Type B pancreatic cell (in vitro differentiated cells): ENCODE measurements at regions not wholly inside any gene's neighbourhood (a gene's known extent, or its start where the extent isn't known, plus 50 kb on each side); places are given as distances from the start of the nearest gene placed in this dataset.

Source experiments
- DNase-seq: peaks from one replicate; pipeline ENCODE4 v3.0.0; 2021; ENCODE audit warnings: mixed read lengths; ENCODE audit not compliant: unreplicated experiment; ENCODE audit errors: extremely low spot score
- H3K27ac Mint-ChIP-seq: 2 replicates; pipeline ENCODE4 v1.8.0; 2021; ENCODE audit warnings: mild to moderate bottlenecking, mixed read lengths
- H3K27me3 Mint-ChIP-seq: 2 replicates; pipeline ENCODE4 v1.8.0; 2021; ENCODE audit warnings: mixed read lengths
- H3K36me3 Mint-ChIP-seq: 2 replicates; pipeline ENCODE4 v1.8.0; 2021; ENCODE audit warnings: mixed read lengths
- H3K4me1 Mint-ChIP-seq: one replicate; pipeline ENCODE4 v1.8.0; 2021; ENCODE audit warnings: mixed read lengths; ENCODE audit not compliant: unreplicated experiment
- H3K4me3 Mint-ChIP-seq: 2 replicates; pipeline ENCODE4 v1.8.0; 2021; ENCODE audit warnings: mild to moderate bottlenecking, mixed read lengths
- H3K9me3 Mint-ChIP-seq: 2 replicates; pipeline ENCODE4 v1.8.0; 2021; ENCODE audit warnings: mixed read lengths
- CTCF ChIP-seq: fragments of 200-600 bp; sonication (generic); conservative IDR thresholded peaks from 2 replicates; pipeline ENCODE4 v1.5.0; 2021; ENCODE audit warnings: antibody characterized with exemption, mild to moderate bottlenecking

GRCh38 chr2:186060744-186061440 is 322.3 kb downstream of the FSIP2 start:
- H3K36me3 Mint-ChIP-seq, result no peaks in the 10 kb centered on the region
- no peak overlapping the region for H3K4me3 Mint-ChIP-seq
- H3K27ac Mint-ChIP-seq, result no peak overlapping the region
- H3K9me3 Mint-ChIP-seq, result no peaks in the 10 kb centered on the region
- no peak for DNase-seq
- no peak for TF ChIP-seq CTCF
- peaks cover 5% of the 10 kb centered on the region for H3K4me1 Mint-ChIP-seq
- H3K27me3 Mint-ChIP-seq, result no peaks in the 10 kb centered on the region

- no peaks in the 10 kb centered on the region for H3K9me3 Mint-ChIP-seq
- no peaks in the 10 kb centered on the region for H3K27me3 Mint-ChIP-seq
- H3K4me3 Mint-ChIP-seq, result no peak overlapping the region
- H3K36me3 Mint-ChIP-seq, result no peaks in the 10 kb centered on the region
- no peak for DNase-seq
- H3K27ac Mint-ChIP-seq, result no peak overlapping the region
- peaks cover 14% of the 10 kb centered on the region for H3K4me1 Mint-ChIP-seq
- TF ChIP-seq CTCF, result no peak
Observed at GRCh38 chr2:186064507-186064906, 325.9 kb downstream of the FSIP2 start.

GRCh38 chr2:186065491-186065890 is 326.9 kb downstream of the FSIP2 start:
- Mint-ChIP-seq H3K27ac (no peak overlapping the region), H3K9me3 (no peaks in the 10 kb centered on the region), H3K4me1 (peaks cover 14% of the 10 kb centered on the region), H3K27me3 (no peaks in the 10 kb centered on the region), H3K36me3 (no peaks in the 10 kb centered on the region), H3K4me3 (no peak overlapping the region)
- no peak for DNase-seq
- TF ChIP-seq CTCF, result no peak

- no peaks in the 10 kb centered on the region for H3K36me3 Mint-ChIP-seq
- no peak for DNase-seq
- TF ChIP-seq CTCF, result no peak
- no peaks in the 10 kb centered on the region for H3K9me3 Mint-ChIP-seq
- no peak overlapping the region for H3K27ac Mint-ChIP-seq
- H3K27me3 Mint-ChIP-seq, result no peaks in the 10 kb centered on the region
- H3K4me3 Mint-ChIP-seq, result no peak overlapping the region
- peaks cover 9% of the 10 kb centered on the region for H3K4me1 Mint-ChIP-seq
Observed at GRCh38 chr2:186068139-186068801, 329.7 kb downstream of the FSIP2 start.

- peaks cover 9% of the 10 kb centered on the region for H3K4me1 Mint-ChIP-seq
- no peak overlapping the region for H3K4me3 Mint-ChIP-seq
- no peaks in the 10 kb centered on the region for H3K36me3 Mint-ChIP-seq
- H3K9me3 Mint-ChIP-seq, result no peaks in the 10 kb centered on the region
- no peak overlapping the region for H3K27ac Mint-ChIP-seq
- no peaks in the 10 kb centered on the region for H3K27me3 Mint-ChIP-seq
- DNase-seq, result no peak
- no peak for TF ChIP-seq CTCF
Observed at GRCh38 chr2:186069676-186070075, 331.1 kb downstream of the FSIP2 start.
